Progenitor cell of endocrine pancreas (in vitro differentiated cells): ENCODE measurements at regions not wholly inside any gene's neighbourhood (a gene's known extent, or its start where the extent isn't known, plus 50 kb on each side); places are given as distances from the start of the nearest gene placed in this dataset.

Experiments used
- DNase-seq: peaks from one replicate; pipeline ENCODE4 v3.0.0; 2021; ENCODE audit warnings: low spot score; ENCODE audit not compliant: unreplicated experiment
- H3K27ac Mint-ChIP-seq: 2 replicates; pipeline ENCODE4 v1.8.0; 2021; ENCODE audit warnings: mild to moderate bottlenecking, moderate library complexity, mixed read lengths
- H3K27me3 Mint-ChIP-seq: 2 replicates; pipeline ENCODE4 v1.8.0; 2021; ENCODE audit warnings: mixed read lengths
- H3K36me3 Mint-ChIP-seq: 2 replicates; pipeline ENCODE4 v1.8.0; 2022; ENCODE audit warnings: mixed read lengths; ENCODE audit not compliant: insufficient read depth
- H3K4me1 Mint-ChIP-seq: 2 replicates; pipeline ENCODE4 v1.8.0; 2021; ENCODE audit warnings: low read depth, mixed read lengths
- H3K4me3 Mint-ChIP-seq: 2 replicates; pipeline ENCODE4 v1.8.0; 2021; ENCODE audit warnings: low read depth, mild to moderate bottlenecking, moderate library complexity, mixed read lengths
- H3K9me3 Mint-ChIP-seq: 2 replicates; pipeline ENCODE4 v1.8.0; 2021; ENCODE audit warnings: low read depth, mixed read lengths
- CTCF ChIP-seq: fragments of 200-600 bp; sonication (generic); IDR thresholded peaks from one replicate; pipeline ENCODE4 v1.5.0; 2021; ENCODE audit warnings: antibody characterized with exemption, mild to moderate bottlenecking; ENCODE audit not compliant: unreplicated experiment

- H3K4me3 Mint-ChIP-seq, result no peak overlapping the region
- no peaks in the 10 kb centered on the region for H3K36me3 Mint-ChIP-seq
- H3K4me1 Mint-ChIP-seq, result no peaks in the 10 kb centered on the region
- no peak for DNase-seq
- H3K27ac Mint-ChIP-seq, result no peak overlapping the region
- no peak for TF ChIP-seq CTCF
- no peaks in the 10 kb centered on the region for H3K9me3 Mint-ChIP-seq
- H3K27me3 Mint-ChIP-seq, result no peaks in the 10 kb centered on the region
Observed at GRCh38 chr18:22836932-22837331, 96.2 kb upstream of the RBBP8 start.

- Mint-ChIP-seq H3K4me1 (no peaks in the 10 kb centered on the region), H3K27ac (no peak overlapping the region), H3K9me3 (no peaks in the 10 kb centered on the region), H3K27me3 (no peaks in the 10 kb centered on the region), H3K4me3 (no peak overlapping the region), H3K36me3 (no peaks in the 10 kb centered on the region)
- no peak for TF ChIP-seq CTCF
- no peak for DNase-seq
Observed at GRCh38 chr18:22838221-22838620, 94.9 kb upstream of the RBBP8 start.

- Mint-ChIP-seq H3K4me3 (no peak overlapping the region), H3K9me3 (no peaks in the 10 kb centered on the region), H3K36me3 (no peaks in the 10 kb centered on the region), H3K27me3 (no peaks in the 10 kb centered on the region), H3K4me1 (no peaks in the 10 kb centered on the region), H3K27ac (no peak overlapping the region)
- no peak for TF ChIP-seq CTCF
- DNase-seq, result no peak
Observed at GRCh38 chr18:22838639-22839277, 94.4 kb upstream of the RBBP8 start.

GRCh38 chr18:22839340-22839821 lies 93.7 kb upstream of the RBBP8 start:
- H3K36me3 Mint-ChIP-seq, result no peaks in the 10 kb centered on the region

GRCh38 chr18:22840606-22841144 lies 92.5 kb upstream of the RBBP8 start:
- Mint-ChIP-seq H3K4me3 (no peak overlapping the region), H3K9me3 (no peaks in the 10 kb centered on the region), H3K4me1 (no peaks in the 10 kb centered on the region), H3K27me3 (no peaks in the 10 kb centered on the region), H3K27ac (no peak overlapping the region), H3K36me3 (no peaks in the 10 kb centered on the region)
- DNase-seq, result no peak
- no peak for TF ChIP-seq CTCF

More at GRCh38 chr18:22839340-22839821, 93.7 kb upstream of the RBBP8 start:
- no peak for DNase-seq
- H3K27ac Mint-ChIP-seq, result no peak overlapping the region
- no peaks in the 10 kb centered on the region for H3K4me1 Mint-ChIP-seq
- no peak overlapping the region for H3K4me3 Mint-ChIP-seq
- no peaks in the 10 kb centered on the region for H3K9me3 Mint-ChIP-seq
- H3K27me3 Mint-ChIP-seq, result no peaks in the 10 kb centered on the region
- TF ChIP-seq CTCF, result no peak
